ENCODE measurements at regions not wholly inside any gene's neighbourhood (a gene's known extent, or its start where the extent isn't known, plus 50 kb on each side); places are given as distances from the start of the nearest gene placed in this dataset.

DNA sequence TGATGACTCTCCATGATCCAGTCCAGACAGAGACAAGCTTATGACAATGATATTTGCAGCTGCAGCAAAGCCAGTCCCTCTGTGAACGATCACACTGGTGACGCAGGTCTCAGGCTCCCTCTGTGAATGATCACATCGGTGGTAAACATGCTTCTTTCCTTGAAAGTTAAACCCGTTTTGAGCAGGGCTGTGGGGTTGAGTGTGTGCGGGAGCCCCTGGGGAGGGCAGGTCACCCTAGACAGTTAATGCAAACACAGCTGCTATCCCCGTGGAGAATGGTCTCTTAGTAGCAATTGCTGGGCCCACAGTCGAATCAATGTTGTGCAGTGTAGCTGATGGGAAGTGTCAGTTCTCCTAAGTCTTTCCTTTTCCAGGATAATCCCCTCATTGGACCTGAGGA, 71.0 kb upstream of the KIRREL3 start:
- TF ChIP-seq ZFP3 (CRISPR knock-in tag; IDR thresholded peaks at IDR 0.05), result no peak
- no peak for TF ChIP-seq ESRRG (CRISPR knock-in tag; IDR thresholded peaks at IDR 0.05)
- TF ChIP-seq RARB (CRISPR knock-in tag; IDR thresholded peaks at IDR 0.05), result no peak
- TF ChIP-seq ZNF70 (CRISPR knock-in tag; IDR thresholded peaks at IDR 0.05), result no peak
- TF ChIP-seq, protein P1, sequence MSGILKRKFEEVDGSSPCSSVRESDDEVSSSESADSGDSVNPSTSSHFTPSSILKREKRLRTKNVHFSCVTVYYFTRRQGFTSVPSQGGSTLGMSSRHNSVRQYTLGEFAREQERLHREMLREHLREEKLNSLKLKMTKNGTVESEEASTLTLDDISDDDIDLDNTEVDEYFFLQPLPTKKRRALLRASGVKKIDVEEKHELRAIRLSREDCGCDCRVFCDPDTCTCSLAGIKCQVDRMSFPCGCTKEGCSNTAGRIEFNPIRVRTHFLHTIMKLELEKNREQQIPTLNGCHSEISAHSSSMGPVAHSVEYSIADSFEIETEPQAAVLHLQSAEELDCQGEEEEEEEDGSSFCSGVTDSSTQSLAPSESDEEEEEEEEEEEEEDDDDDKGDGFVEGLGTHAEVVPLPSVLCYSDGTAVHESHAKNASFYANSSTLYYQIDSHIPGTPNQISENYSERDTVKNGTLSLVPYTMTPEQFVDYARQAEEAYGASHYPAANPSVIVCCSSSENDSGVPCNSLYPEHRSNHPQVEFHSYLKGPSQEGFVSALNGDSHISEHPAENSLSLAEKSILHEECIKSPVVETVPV (CRISPR knock-in tag; IDR thresholded peaks at IDR 0.05), result no peak
- no peak for TF ChIP-seq ZC3H10 (CRISPR knock-in tag; IDR thresholded peaks at IDR 0.05)
- TF ChIP-seq CSDC2 (CRISPR knock-in tag; IDR thresholded peaks at IDR 0.05), result no peak
- TF ChIP-seq, protein P2, sequence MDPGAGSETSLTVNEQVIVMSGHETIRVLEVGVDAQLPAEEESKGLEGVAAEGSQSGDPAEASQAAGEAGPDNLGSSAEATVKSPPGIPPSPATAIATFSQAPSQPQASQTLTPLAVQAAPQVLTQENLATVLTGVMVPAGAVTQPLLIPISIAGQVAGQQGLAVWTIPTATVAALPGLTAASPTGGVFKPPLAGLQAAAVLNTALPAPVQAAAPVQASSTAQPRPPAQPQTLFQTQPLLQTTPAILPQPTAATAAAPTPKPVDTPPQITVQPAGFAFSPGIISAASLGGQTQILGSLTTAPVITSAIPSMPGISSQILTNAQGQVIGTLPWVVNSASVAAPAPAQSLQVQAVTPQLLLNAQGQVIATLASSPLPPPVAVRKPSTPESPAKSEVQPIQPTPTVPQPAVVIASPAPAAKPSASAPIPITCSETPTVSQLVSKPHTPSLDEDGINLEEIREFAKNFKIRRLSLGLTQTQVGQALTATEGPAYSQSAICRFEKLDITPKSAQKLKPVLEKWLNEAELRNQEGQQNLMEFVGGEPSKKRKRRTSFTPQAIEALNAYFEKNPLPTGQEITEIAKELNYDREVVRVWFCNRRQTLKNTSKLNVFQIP (CRISPR knock-in tag; IDR thresholded peaks at IDR 0.05; ENCODE audit: borderline replicate concordance, low read depth), result no peak
- no peak for TF ChIP-seq ARNTL (CRISPR knock-in tag; IDR thresholded peaks at IDR 0.05; ENCODE audit: borderline replicate concordance, low read depth)
- TF ChIP-seq GLIS3 (CRISPR knock-in tag; IDR thresholded peaks at IDR 0.05), result no peak
- no peak for TF ChIP-seq BACH2 (CRISPR knock-in tag; IDR thresholded peaks at IDR 0.05; ENCODE audit: borderline replicate concordance)
- TF ChIP-seq, protein P3, sequence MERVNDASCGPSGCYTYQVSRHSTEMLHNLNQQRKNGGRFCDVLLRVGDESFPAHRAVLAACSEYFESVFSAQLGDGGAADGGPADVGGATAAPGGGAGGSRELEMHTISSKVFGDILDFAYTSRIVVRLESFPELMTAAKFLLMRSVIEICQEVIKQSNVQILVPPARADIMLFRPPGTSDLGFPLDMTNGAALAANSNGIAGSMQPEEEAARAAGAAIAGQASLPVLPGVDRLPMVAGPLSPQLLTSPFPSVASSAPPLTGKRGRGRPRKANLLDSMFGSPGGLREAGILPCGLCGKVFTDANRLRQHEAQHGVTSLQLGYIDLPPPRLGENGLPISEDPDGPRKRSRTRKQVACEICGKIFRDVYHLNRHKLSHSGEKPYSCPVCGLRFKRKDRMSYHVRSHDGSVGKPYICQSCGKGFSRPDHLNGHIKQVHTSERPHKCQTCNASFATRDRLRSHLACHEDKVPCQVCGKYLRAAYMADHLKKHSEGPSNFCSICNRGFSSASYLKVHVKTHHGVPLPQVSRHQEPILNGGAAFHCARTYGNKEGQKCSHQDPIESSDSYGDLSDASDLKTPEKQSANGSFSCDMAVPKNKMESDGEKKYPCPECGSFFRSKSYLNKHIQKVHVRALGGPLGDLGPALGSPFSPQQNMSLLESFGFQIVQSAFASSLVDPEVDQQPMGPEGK (CRISPR knock-in tag; IDR thresholded peaks at IDR 0.05; ENCODE audit: borderline replicate concordance), result no peak
- no peak for TF ChIP-seq TCF4 (CRISPR knock-in tag; IDR thresholded peaks at IDR 0.05; ENCODE audit: borderline replicate concordance)
- no peak for TF ChIP-seq ZNF8 (CRISPR knock-in tag; IDR thresholded peaks at IDR 0.05)
- TF ChIP-seq ZNF565 (CRISPR knock-in tag; conservative IDR thresholded peaks at IDR 0.05; ENCODE audit: low read depth), result no peak
- TF ChIP-seq SNAI2 (CRISPR knock-in tag; IDR thresholded peaks at IDR 0.05), result no peak
- TF ChIP-seq, protein P4, sequence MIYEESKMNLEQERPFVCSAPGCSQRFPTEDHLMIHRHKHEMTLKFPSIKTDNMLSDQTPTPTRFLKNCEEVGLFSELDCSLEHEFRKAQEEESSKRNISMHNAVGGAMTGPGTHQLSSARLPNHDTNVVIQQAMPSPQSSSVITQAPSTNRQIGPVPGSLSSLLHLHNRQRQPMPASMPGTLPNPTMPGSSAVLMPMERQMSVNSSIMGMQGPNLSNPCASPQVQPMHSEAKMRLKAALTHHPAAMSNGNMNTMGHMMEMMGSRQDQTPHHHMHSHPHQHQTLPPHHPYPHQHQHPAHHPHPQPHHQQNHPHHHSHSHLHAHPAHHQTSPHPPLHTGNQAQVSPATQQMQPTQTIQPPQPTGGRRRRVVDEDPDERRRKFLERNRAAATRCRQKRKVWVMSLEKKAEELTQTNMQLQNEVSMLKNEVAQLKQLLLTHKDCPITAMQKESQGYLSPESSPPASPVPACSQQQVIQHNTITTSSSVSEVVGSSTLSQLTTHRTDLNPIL (CRISPR knock-in tag; IDR thresholded peaks at IDR 0.05; ENCODE audit: low read depth), result no peak
- TF ChIP-seq OSR1 (CRISPR knock-in tag; IDR thresholded peaks at IDR 0.05), result no peak
- ATAC-seq, result no peak

DNA sequence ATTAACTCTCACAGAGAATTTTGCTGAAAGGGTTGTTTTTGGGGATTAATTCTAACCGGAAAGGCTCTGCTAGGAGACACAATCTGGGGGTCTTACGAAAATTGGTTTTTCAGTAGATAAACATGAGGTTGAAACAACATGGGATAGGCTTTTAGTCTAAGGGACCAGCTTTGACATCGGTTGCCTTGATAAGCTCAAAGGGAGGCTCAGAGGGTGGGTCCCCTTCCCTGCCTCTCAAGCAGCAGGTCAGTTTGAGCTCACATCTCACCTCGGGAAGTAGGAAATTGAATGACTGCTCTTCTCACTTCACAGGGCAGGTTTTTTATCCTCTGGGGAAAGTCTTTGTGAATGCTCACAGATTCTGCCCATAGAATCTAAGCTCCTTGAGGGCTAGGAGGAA, 70.2 kb upstream of the KIRREL3 start:
- no peak for ATAC-seq

More for the DNA sequence above, 70.2 kb upstream of the KIRREL3 start:
- TF ChIP-seq ARNTL (CRISPR knock-in tag; IDR thresholded peaks at IDR 0.05; ENCODE audit: borderline replicate concordance, low read depth) (no peak), OSR1 (CRISPR knock-in tag; IDR thresholded peaks at IDR 0.05) (no peak), ZC3H10 (CRISPR knock-in tag; IDR thresholded peaks at IDR 0.05) (no peak), ESRRG (CRISPR knock-in tag; IDR thresholded peaks at IDR 0.05) (no peak), ZFP3 (CRISPR knock-in tag; IDR thresholded peaks at IDR 0.05) (no peak), SNAI2 (CRISPR knock-in tag; IDR thresholded peaks at IDR 0.05) (no peak), CSDC2 (CRISPR knock-in tag; IDR thresholded peaks at IDR 0.05) (no peak), ZNF565 (CRISPR knock-in tag; conservative IDR thresholded peaks at IDR 0.05; ENCODE audit: low read depth) (no peak)
- TF ChIP-seq, protein P4 (CRISPR knock-in tag; IDR thresholded peaks at IDR 0.05; ENCODE audit: low read depth), result no peak
- TF ChIP-seq, protein P2 (CRISPR knock-in tag; IDR thresholded peaks at IDR 0.05; ENCODE audit: borderline replicate concordance, low read depth), result no peak
